ENCODE measurements at regions not wholly inside any gene's neighbourhood (a gene's known extent, or its start where the extent isn't known, plus 50 kb on each side); places are given as distances from the start of the nearest gene placed in this dataset.

- Mint-ChIP-seq H3K27me3 (peaks cover 3% of the 10 kb centered on the region), H3K4me3 (no peak overlapping the region), H3K27ac (no peak overlapping the region), H3K9me3 (ENCODE audit: insufficient read depth) (peaks cover 4% of the 10 kb centered on the region), H3K4me1 (no peaks in the 10 kb centered on the region)
- WGBS (ENCODE audit: insufficient coverage) = no CpG with 5 or more reads among the region's 1 CpG
- DNase-seq = no peak
- no peaks in the 10 kb centered on the region for H3K4me1 ChIP-seq (ENCODE audit: control insufficient read depth in 2 of 2, insufficient read depth in 2 of 2, low read length in 2 of 2)
- no peak for ATAC-seq (ENCODE audit: low read depth)
- no peak overlapping the region for H3K9ac ChIP-seq (ENCODE audit: low read length)
- ChIA-PET POLR2A (no interaction called here), CTCF (no interaction called here)
- no peaks in the 10 kb centered on the region for H3K79me2 ChIP-seq (ENCODE audit: control insufficient read depth, insufficient read depth, low read length)
- TF ChIP-seq EZH2 (IDR thresholded peaks at IDR 0.05; ENCODE audit: borderline replicate concordance, insufficient read depth, low read depth, low read length, poor library complexity, severe bottlenecking) (no peak), CTCF (IDR thresholded peaks at IDR 0.05) (no peak)
- no peaks in the 10 kb centered on the region for H3K36me3 ChIP-seq (replicated peaks in 1 of 2; ENCODE audit: control extremely low read depth in 1 of 2, control insufficient read depth in 1 of 2, extremely low read depth in 1 of 2, insufficient read depth in 2 of 2, low read length in 1 of 2)
- H3K4me2 ChIP-seq (replicated peaks; ENCODE audit: low read depth, low read length, poor library complexity, severe bottlenecking) = no peak overlapping the region
- no peak overlapping the region for H3K27ac ChIP-seq (ENCODE audit: low read length in 2 of 2)
- H4K20me1 ChIP-seq (ENCODE audit: control insufficient read depth, insufficient read depth, low read length, poor library complexity, severe bottlenecking) = no peaks in the 10 kb centered on the region
- intact Hi-C loops (cut with micrococcal nuclease) = no loop called here
- H3K27me3 ChIP-seq (replicated peaks in 1 of 4; ENCODE audit: control extremely low read depth in 1 of 4, control insufficient read depth in 3 of 4, insufficient read depth in 4 of 4, low read length in 3 of 4) = no peaks in the 10 kb centered on the region
- H3K4me3 ChIP-seq (ENCODE audit: control extremely low read depth in 1 of 5, extremely low read depth in 1 of 5, insufficient read depth in 1 of 5, low read depth in 2 of 5, low read length in 4 of 5) = no peak overlapping the region
- H2AFZ ChIP-seq (ENCODE audit: insufficient read depth, low read depth, low read length, poor library complexity, severe bottlenecking) = no peak overlapping the region
- H3K9me3 ChIP-seq (ENCODE audit: control extremely low read depth in 1 of 3, control insufficient read depth in 2 of 3, insufficient read depth in 1 of 3, low read length in 2 of 3) = peaks cover 0 to 6% (median 0%) of the 10 kb centered on the region in 3 donors
Measured at GRCh38 chr13:78862446-78862845, 203.5 kb upstream of the OBI1 start.

- CTCF ChIA-PET = no interaction called here
- DNase-seq = no peak
- TF ChIP-seq EZH2 (IDR thresholded peaks at IDR 0.05; ENCODE audit: borderline replicate concordance, insufficient read depth, low read depth, low read length, poor library complexity, severe bottlenecking) (no peak), CTCF (IDR thresholded peaks at IDR 0.05) (no peak)
Measured at GRCh38 chr13:78852709-78853108, 193.8 kb upstream of the OBI1 start.

More at GRCh38 chr13:78852709-78853108, 193.8 kb upstream of the OBI1 start:
- H3K27me3 Mint-ChIP-seq = no peaks in the 10 kb centered on the region
- Histone ChIP-seq H3K4me1 (ENCODE audit: control insufficient read depth in 2 of 2, insufficient read depth in 2 of 2, low read length in 2 of 2) (no peaks in the 10 kb centered on the region), H3K27me3 (replicated peaks in 1 of 4; ENCODE audit: control extremely low read depth in 1 of 4, control insufficient read depth in 3 of 4, insufficient read depth in 4 of 4, low read length in 3 of 4) (no peaks in the 10 kb centered on the region), H2AFZ (ENCODE audit: insufficient read depth, low read depth, low read length, poor library complexity, severe bottlenecking) (no peak overlapping the region), H3K79me2 (ENCODE audit: control insufficient read depth, insufficient read depth, low read length) (no peaks in the 10 kb centered on the region), H3K4me3 (ENCODE audit: control extremely low read depth in 1 of 5, extremely low read depth in 1 of 5, insufficient read depth in 1 of 5, low read depth in 2 of 5, low read length in 4 of 5) (no peak overlapping the region), H3K9me3 (ENCODE audit: control extremely low read depth in 1 of 3, control insufficient read depth in 2 of 3, insufficient read depth in 1 of 3, low read length in 2 of 3) (peaks cover 0 to 12% (median 8%) of the 10 kb centered on the region in 3 donors), H4K20me1 (ENCODE audit: control insufficient read depth, insufficient read depth, low read length, poor library complexity, severe bottlenecking) (no peaks in the 10 kb centered on the region), H3K9ac (ENCODE audit: low read length) (no peak overlapping the region), H3K4me2 (replicated peaks; ENCODE audit: low read depth, low read length, poor library complexity, severe bottlenecking) (no peak overlapping the region), H3K36me3 (replicated peaks in 1 of 2; ENCODE audit: control extremely low read depth in 1 of 2, control insufficient read depth in 1 of 2, extremely low read depth in 1 of 2, insufficient read depth in 2 of 2, low read length in 1 of 2) (no peaks in the 10 kb centered on the region), H3K27ac (ENCODE audit: low read length in 2 of 2) (no peak overlapping the region)
- ATAC-seq (ENCODE audit: low read depth) = no peak
- no peak overlapping the region for H3K4me3 Mint-ChIP-seq
- H3K9me3 Mint-ChIP-seq (ENCODE audit: insufficient read depth) = peaks cover 5% of the 10 kb centered on the region
- intact Hi-C loops (cut with micrococcal nuclease) = no loop called here
- POLR2A ChIA-PET = no interaction called here
- no peak overlapping the region for H3K27ac Mint-ChIP-seq
- H3K4me1 Mint-ChIP-seq = no peaks in the 10 kb centered on the region
- 86% methylated on average over 1 of the region's 1 CpG for WGBS (ENCODE audit: insufficient coverage)
